Calu3 (cell line): ENCODE measurements at regions not wholly inside any gene's neighbourhood (a gene's known extent, or its start where the extent isn't known, plus 50 kb on each side); places are given as distances from the start of the nearest gene placed in this dataset.

Experiments
- BruUV-seq: library from RNA; stranded (reverse); fragments of 400-500 nt; replicated peaks from 2 replicates; lab custom pipeline; 2021; lab: Mats Ljungman, UMichigan
- CTCF ChIA-PET: fragments of 300-600 bp; sonication (Branson Sonifier 250); formaldehyde crosslinking; loops from one replicate; lab custom pipeline; 2022; ENCODE audit warnings: antibody characterized with exemption; lab: Charles Lee
- DNase-seq: peaks from one replicate; pipeline ENCODE4 v3.0.0; 2022
- H3K27ac Mint-ChIP-seq: one replicate; pipeline ENCODE4 v1.8.0; 2022; ENCODE audit warnings: mixed read lengths; ENCODE audit not compliant: unreplicated experiment
- H3K27me3 Mint-ChIP-seq: one replicate; pipeline ENCODE4 v1.8.0; 2022; ENCODE audit warnings: mixed read lengths; ENCODE audit not compliant: unreplicated experiment
- H3K36me3 Mint-ChIP-seq: one replicate; pipeline ENCODE4 v1.8.0; 2022; ENCODE audit warnings: mild to moderate bottlenecking, moderate library complexity, mixed read lengths; ENCODE audit not compliant: insufficient read depth, unreplicated experiment
- H3K4me1 Mint-ChIP-seq: one replicate; pipeline ENCODE4 v1.8.0; 2022; ENCODE audit warnings: mild to moderate bottlenecking, low read depth, mixed read lengths; ENCODE audit not compliant: unreplicated experiment
- H3K4me3 Mint-ChIP-seq: one replicate; pipeline ENCODE4 v1.8.0; 2022; ENCODE audit warnings: mild to moderate bottlenecking, low read depth, moderate library complexity, mixed read lengths; ENCODE audit not compliant: unreplicated experiment
- H3K9me3 Mint-ChIP-seq: one replicate; pipeline ENCODE4 v1.8.0; 2022; ENCODE audit warnings: low read depth, mixed read lengths; ENCODE audit not compliant: unreplicated experiment
- intact Hi-C: fragments of 100-400 bp; cut with micrococcal nuclease; formaldehyde crosslinking; loops from one replicate; pipeline ENCODE4 v1.10.0; 2022; ENCODE audit not compliant: unreplicated experiment
- TF ChIP-seq, protein P1 (sequence below): fragments of 200-600 bp; IDR thresholded peaks from one replicate; pipeline ENCODE4 v1.8.0; 2022; ENCODE audit warnings: antibody characterized with exemption; ENCODE audit not compliant: unreplicated experiment

DNA sequence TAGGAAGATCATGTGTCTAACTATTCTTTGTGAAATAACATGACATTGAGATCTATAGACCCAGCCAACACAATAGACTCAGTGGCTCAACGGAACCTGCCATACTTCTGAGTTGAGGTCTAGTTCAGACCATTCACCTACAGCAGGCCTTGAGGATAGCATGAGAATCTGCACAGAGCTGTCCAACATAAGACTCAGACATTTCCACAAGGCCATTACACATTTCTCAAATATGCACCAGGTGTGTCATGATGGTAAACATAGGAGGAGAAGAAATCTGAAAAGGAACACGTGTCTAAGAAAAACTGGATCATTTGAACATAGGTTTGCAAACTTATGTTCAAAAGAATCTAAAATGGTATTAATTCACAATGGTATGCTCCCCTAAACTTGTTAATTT is 421.4 kb downstream of the SLITRK6 start:
- intact Hi-C loops = no loop called here
- Mint-ChIP-seq H3K4me1 (no peaks in the 10 kb centered on the region), H3K27me3 (no peaks in the 10 kb centered on the region), H3K4me3 (no peak overlapping the region), H3K27ac (no peak overlapping the region), H3K36me3 (no peaks in the 10 kb centered on the region), H3K9me3 (no peaks in the 10 kb centered on the region)
- CTCF ChIA-PET = no interaction called here
- TF ChIP-seq, protein P1, sequence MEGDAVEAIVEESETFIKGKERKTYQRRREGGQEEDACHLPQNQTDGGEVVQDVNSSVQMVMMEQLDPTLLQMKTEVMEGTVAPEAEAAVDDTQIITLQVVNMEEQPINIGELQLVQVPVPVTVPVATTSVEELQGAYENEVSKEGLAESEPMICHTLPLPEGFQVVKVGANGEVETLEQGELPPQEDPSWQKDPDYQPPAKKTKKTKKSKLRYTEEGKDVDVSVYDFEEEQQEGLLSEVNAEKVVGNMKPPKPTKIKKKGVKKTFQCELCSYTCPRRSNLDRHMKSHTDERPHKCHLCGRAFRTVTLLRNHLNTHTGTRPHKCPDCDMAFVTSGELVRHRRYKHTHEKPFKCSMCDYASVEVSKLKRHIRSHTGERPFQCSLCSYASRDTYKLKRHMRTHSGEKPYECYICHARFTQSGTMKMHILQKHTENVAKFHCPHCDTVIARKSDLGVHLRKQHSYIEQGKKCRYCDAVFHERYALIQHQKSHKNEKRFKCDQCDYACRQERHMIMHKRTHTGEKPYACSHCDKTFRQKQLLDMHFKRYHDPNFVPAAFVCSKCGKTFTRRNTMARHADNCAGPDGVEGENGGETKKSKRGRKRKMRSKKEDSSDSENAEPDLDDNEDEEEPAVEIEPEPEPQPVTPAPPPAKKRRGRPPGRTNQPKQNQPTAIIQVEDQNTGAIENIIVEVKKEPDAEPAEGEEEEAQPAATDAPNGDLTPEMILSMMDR = no peak
- DNase-seq = no peak
- BruUV-seq = no TSS peak

DNA sequence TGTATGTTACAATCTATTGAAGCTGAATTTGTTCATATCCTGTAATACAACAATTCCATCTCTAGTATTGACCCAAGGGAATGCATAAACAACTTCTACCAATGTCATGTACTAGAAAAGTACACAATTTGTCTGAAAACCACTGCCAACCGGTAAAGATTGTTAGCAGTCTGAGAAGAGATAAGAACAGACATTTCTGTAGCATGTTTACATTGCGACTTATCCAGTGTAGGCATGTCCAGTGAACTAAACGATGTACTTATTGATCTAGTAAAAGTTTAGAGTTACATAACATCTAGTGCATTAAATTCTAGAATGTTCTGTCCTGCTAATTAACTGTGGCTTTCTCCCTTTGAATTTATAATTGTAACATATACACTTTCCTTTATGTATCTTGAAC is 425.9 kb downstream of the SLITRK6 start:
- Mint-ChIP-seq H3K4me1 (no peaks in the 10 kb centered on the region), H3K27me3 (no peaks in the 10 kb centered on the region), H3K9me3 (no peaks in the 10 kb centered on the region), H3K27ac (no peak overlapping the region), H3K4me3 (no peak overlapping the region), H3K36me3 (no peaks in the 10 kb centered on the region)
- no peak for DNase-seq
- TF ChIP-seq, protein P1 = no peak
- CTCF ChIA-PET = no interaction called here
- intact Hi-C loops = no loop called here
- BruUV-seq = no TSS peak

DNA sequence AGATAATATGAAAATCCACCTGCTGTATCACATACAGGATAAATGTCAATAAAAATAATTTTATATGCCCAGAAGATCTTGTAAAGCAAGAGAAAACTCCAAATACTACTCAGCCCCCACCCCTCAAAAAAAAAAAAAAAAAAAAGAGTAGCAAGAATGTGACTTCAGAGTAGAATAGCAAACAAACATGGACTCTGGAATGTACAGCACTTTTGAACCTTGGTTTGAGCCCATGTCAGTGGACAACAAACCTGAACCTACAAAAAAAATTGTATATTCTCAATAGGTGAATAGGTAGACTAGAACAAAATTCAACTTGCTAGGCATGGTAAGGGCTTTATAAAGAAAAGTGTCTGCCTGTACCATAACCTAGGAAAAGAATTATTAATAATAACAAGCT is 428.0 kb downstream of the SLITRK6 start:
- Mint-ChIP-seq H3K36me3 (no peaks in the 10 kb centered on the region), H3K4me3 (no peak overlapping the region), H3K27ac (no peak overlapping the region), H3K4me1 (no peaks in the 10 kb centered on the region), H3K9me3 (no peaks in the 10 kb centered on the region), H3K27me3 (no peaks in the 10 kb centered on the region)
- BruUV-seq = no TSS peak
- TF ChIP-seq, protein P1 = no peak
- intact Hi-C loops = no loop called here
- CTCF ChIA-PET = no interaction called here
- no peak for DNase-seq

DNA sequence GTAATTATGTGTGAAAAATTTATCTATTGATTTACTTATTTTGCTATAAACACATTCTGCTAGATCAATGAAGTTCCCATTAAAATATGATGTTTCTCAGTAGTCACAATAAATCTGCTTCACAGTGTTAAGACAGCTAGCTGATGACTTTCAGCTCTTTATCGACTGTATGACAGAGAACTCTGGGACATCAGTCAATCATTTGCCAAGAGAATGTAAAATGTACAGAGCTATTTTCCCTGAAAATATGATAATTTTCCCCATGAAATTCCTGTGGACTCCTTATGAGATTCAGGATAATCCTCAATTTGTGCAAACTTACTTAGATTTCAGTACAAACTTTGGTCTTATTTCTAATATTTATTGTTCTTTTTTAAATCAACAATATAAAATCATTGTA is 430.5 kb downstream of the SLITRK6 start:
- BruUV-seq = no TSS peak
- no peaks in the 10 kb centered on the region for H3K4me1 Mint-ChIP-seq
- TF ChIP-seq, protein P1 = no peak
- intact Hi-C loops = no loop called here
- no peaks in the 10 kb centered on the region for H3K9me3 Mint-ChIP-seq
- H3K27me3 Mint-ChIP-seq = no peaks in the 10 kb centered on the region
- DNase-seq = no peak
- H3K4me3 Mint-ChIP-seq = no peak overlapping the region
- no peak overlapping the region for H3K27ac Mint-ChIP-seq
- CTCF ChIA-PET = no interaction called here
- no peaks in the 10 kb centered on the region for H3K36me3 Mint-ChIP-seq
